A673 (cell line): ENCODE measurements at regions not wholly inside any gene's neighbourhood (a gene's known extent, or its start where the extent isn't known, plus 50 kb on each side); places are given as distances from the start of the nearest gene placed in this dataset.

Source experiments
- CTCF ChIP-seq: fragments of 300-800, 200-600 bp; sonication (generic); conservative IDR thresholded peaks from 2 replicates; pipeline ENCODE4 v1.5.1; 2017; ENCODE audit warnings: low read depth, mild to moderate bottlenecking, antibody characterized with exemption, low read length, moderate library complexity, mixed read lengths
- EZH2 ChIP-seq: fragments of 200-600 bp; sonication (generic); IDR thresholded peaks from 2 replicates; pipeline ENCODE4 v1.6.1; 2017; ENCODE audit warnings: borderline replicate concordance, low read depth, mild to moderate bottlenecking, mixed read lengths, antibody characterized with exemption, low read length; ENCODE audit not compliant: poor library complexity, severe bottlenecking

DNA sequence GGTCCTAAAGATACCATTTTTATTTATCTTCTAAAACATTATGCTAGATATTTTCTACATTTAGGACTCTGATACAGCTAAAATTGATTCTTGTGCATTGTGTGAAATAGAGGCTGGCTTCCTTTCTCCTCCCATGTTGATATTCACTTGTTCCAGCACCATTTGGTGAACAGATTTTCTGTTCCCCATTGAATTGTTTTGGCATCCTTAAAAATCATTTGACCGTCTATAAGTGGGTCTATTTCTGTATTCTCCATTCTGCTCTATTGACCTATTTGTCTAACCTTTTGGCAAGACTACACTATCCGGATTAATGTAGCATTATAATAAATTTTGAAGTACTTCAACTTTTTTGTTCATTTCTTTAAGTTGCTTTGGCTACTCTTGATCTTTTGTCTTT, 2689.2 kb downstream of the PCDH9 start:
- TF ChIP-seq CTCF (no peak), EZH2 (no peak)
